Effector memory CD8-positive, alpha-beta T cell (primary cell): ENCODE measurements at regions not wholly inside any gene's neighbourhood (a gene's known extent, or its start where the extent isn't known, plus 50 kb on each side); places are given as distances from the start of the nearest gene placed in this dataset.

Experiments used
- ATAC-seq: fragments of 150-1000 bp; cut with Tn5 transposase; replicated peaks from 2 replicates; pipeline ENCODE4 v1.10.0; 2021; ENCODE audit warnings: mild to moderate bottlenecking, moderate library complexity
- DNase-seq, 3 experiments: peaks; one replicate each; pipeline ENCODE4 v3.0.0; 2021
- H3K27ac Mint-ChIP-seq, 2 donors: one replicate each; pipeline ENCODE4 v1.8.0; 2022; ENCODE audit warnings: mild to moderate bottlenecking in 2 of 2, mixed read lengths in 2 of 2, moderate library complexity in 2 of 2
- H3K27me3 Mint-ChIP-seq, 2 donors: one replicate each; pipeline ENCODE4 v1.8.0; 2022; ENCODE audit warnings: mixed read lengths in 2 of 2
- H3K36me3 Mint-ChIP-seq: one replicate; pipeline ENCODE4 v1.8.0; 2022; ENCODE audit warnings: mild to moderate bottlenecking, moderate library complexity, mixed read lengths; ENCODE audit not compliant: insufficient read depth
- H3K4me1 Mint-ChIP-seq, 2 donors: one replicate each; pipeline ENCODE4 v1.8.0; 2022; ENCODE audit warnings: low read depth in 2 of 2, mixed read lengths in 2 of 2
- H3K4me3 Mint-ChIP-seq, 2 donors: one replicate each; pipeline ENCODE4 v1.8.0; 2022; ENCODE audit warnings: mild to moderate bottlenecking in 2 of 2, mixed read lengths in 2 of 2, moderate library complexity in 2 of 2
- H3K9me3 Mint-ChIP-seq, 2 donors: one replicate each; pipeline ENCODE4 v1.8.0; 2022; ENCODE audit warnings: mixed read lengths in 2 of 2

DNA sequence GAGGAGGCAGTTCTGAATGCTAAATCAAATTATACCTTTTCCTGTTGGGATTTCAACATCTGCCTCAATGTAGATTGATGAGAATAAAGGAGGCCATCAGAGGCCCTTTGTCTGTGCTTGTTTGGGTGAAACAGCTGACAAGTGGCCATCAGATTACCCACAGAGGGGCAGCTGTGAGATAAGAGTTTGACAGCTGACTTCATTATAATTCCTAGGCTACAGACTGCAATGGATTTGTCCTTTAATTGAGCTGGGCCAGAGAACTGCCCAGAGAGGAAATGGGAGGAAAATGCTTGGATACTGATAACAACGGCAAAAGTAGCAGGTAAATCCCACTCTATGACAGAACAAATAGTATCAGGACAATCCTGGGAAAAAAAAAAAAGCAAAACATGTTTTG is 649.4 kb downstream of the HDGFL1 start:
- ATAC-seq (no peak), DNase-seq (no peak)
- no peaks in the 10 kb centered on the region for H3K36me3 Mint-ChIP-seq
- H3K4me3 Mint-ChIP-seq = no peak overlapping the region
- H3K4me1 Mint-ChIP-seq = no peaks in the 10 kb centered on the region
- peaks cover 0 to 5% of the 10 kb centered on the region in 2 donors for H3K9me3 Mint-ChIP-seq
- H3K27me3 Mint-ChIP-seq = no peaks in the 10 kb centered on the region
- H3K27ac Mint-ChIP-seq = no peak overlapping the region

DNA sequence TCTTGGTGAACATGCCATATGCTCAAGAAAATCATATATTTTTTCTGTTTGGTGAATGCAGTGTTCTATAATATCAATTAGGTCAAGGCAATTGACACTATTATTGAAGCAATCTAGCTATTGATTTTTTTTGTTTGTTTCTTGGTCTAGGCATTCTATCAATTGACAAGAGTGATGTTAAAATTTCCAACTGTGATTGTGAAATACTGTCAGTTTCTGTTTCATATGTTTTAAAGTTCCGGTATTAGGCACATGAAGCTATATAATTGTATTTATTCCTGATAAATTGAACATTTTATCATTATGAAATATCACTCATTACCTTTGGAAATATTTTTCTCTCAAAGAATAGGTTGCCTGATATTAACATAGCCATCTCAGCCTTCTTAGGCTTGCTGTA is 653.4 kb downstream of the HDGFL1 start:
- Mint-ChIP-seq H3K4me1 (no peaks in the 10 kb centered on the region), H3K9me3 (peaks cover 4 to 27% of the 10 kb centered on the region in 2 donors), H3K27ac (no peak overlapping the region), H3K27me3 (no peaks in the 10 kb centered on the region), H3K4me3 (no peak overlapping the region), H3K36me3 (peaks cover 3% of the 10 kb centered on the region)
- ATAC-seq (no peak), DNase-seq (no peak)

DNA sequence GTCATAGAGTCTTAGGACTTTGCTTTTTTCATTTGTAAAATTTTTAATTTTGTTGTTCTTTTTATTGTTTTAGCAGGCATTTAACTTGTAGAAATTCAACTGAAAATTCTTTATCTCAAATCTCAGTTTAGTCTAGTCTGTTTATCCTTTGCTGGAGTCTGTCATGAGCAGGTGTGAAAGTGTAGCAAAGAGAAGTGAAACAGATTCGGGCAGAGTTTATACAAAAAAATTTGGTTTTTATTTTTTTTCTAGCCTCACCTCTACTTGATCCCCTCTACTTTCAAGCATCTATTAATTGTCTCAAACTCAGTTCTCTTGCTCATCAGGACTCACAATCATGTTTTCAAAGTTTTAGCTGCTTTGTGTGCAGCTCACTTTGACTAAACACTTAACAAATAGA is 655.2 kb downstream of the HDGFL1 start:
- Mint-ChIP-seq H3K36me3 (peaks cover 3% of the 10 kb centered on the region), H3K27me3 (no peaks in the 10 kb centered on the region), H3K27ac (no peak overlapping the region), H3K4me3 (no peak overlapping the region), H3K9me3 (peaks cover 7 to 45% of the 10 kb centered on the region in 2 donors), H3K4me1 (no peaks in the 10 kb centered on the region)
- DNase-seq (no peak), ATAC-seq (no peak)

DNA sequence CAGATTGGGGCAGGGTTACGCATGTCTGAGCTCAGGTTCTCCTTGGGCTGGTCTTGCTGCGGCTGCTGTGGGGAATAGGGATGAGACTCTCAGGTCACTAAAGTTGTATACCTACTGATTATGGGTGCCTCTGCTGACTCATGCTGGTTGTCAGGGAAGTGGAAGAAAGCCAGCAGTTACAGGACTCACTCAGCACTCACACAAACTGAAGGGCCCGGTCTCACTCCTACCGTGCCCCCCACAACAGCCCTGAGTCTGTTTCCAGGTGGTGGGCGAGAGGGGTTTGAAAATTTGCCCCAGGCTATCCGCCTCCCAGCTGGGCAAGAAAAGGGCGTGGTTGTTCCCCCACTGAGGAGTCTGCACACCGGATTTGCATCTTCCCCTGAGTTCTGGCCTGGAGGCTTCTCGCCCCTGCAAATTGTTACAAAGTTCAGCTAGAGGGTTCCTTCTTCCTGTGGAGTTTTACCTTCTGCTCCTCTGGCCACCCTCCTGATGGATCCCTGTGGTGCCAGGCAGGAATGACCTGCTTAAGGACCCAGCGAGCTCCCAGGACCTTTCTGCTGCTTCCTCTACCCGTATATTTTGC is 659.2 kb downstream of the HDGFL1 start:
- DNase-seq (no peak), ATAC-seq (no peak)
- Mint-ChIP-seq H3K4me1 (no peaks in the 10 kb centered on the region), H3K4me3 (no peak overlapping the region), H3K27ac (no peak overlapping the region), H3K36me3 (peaks cover 3% of the 10 kb centered on the region), H3K27me3 (no peaks in the 10 kb centered on the region), H3K9me3 (peaks cover 10 to 54% of the 10 kb centered on the region in 2 donors)

DNA sequence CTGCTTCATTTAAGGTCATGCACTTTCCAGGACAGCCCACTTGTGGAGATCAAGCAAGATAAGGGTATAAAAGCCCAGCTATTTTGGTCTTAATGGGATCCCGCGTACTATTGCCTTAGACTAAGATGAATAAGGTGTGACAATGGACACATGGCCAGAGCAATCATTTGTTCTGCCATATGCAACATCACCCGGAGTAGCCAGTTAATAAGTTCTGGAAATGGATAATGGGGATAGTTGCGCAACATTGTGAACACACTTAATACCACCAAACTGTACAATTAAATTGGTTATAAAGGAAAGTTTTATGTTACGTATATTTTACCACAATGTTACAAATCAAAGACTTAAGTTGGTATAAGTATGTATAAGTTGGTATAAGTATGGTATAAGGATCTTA is 674.5 kb downstream of the HDGFL1 start:
- DNase-seq = no peak
- Mint-ChIP-seq H3K4me1 (no peaks in the 10 kb centered on the region), H3K36me3 (no peaks in the 10 kb centered on the region), H3K9me3 (peaks cover 3 to 6% of the 10 kb centered on the region in 2 donors), H3K4me3 (no peak overlapping the region), H3K27ac (no peak overlapping the region), H3K27me3 (no peaks in the 10 kb centered on the region)
- no peak for ATAC-seq

DNA sequence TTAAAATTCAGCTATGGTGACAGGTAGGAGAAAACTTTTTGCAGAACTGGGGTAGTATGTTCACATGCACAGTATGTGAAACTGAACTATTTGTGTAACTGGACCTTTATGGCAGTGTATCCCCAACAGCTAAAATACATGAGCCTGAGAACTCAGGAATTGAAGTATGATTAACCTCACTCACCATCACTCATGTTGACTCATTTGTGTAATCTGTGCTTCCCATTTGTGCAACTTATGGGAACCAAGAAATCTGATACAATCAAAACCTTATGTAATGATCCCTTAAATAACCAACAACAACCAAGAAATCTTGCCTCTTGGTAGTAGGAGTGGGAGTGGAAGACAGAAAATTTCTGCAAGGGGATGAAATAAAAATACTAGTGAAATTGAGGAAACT is 674.9 kb downstream of the HDGFL1 start:
- ATAC-seq = no peak
- DNase-seq = no peak
- no peak overlapping the region for H3K27ac Mint-ChIP-seq
- H3K4me3 Mint-ChIP-seq = no peak overlapping the region
- H3K36me3 Mint-ChIP-seq = no peaks in the 10 kb centered on the region
- peaks cover 3 to 7% of the 10 kb centered on the region in 2 donors for H3K9me3 Mint-ChIP-seq
- no peaks in the 10 kb centered on the region for H3K4me1 Mint-ChIP-seq
- H3K27me3 Mint-ChIP-seq = no peaks in the 10 kb centered on the region

DNA sequence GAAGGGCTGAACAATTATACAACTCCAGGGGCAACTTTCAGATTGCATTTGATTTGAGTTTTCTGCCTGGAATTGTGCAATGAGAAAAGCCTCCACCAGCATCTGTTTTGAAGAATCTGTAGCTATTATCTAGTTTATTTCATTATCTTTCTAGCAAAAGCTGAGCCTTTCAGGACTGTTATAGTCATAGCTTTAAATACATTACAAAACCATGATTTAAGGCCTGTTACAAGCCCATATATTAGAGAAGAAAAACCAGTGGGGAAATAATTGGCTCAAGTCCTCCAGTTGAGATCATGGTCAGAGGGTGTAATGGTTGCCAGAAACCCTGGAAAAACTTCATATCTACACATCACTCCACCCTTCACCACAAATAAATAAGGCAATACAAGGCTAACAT is 676.2 kb downstream of the HDGFL1 start:
- Mint-ChIP-seq H3K9me3 (peaks cover 4 to 14% of the 10 kb centered on the region in 2 donors), H3K4me3 (no peak overlapping the region), H3K27me3 (no peaks in the 10 kb centered on the region), H3K27ac (no peak overlapping the region), H3K36me3 (no peaks in the 10 kb centered on the region), H3K4me1 (no peaks in the 10 kb centered on the region)
- no peak for DNase-seq
- no peak for ATAC-seq

DNA sequence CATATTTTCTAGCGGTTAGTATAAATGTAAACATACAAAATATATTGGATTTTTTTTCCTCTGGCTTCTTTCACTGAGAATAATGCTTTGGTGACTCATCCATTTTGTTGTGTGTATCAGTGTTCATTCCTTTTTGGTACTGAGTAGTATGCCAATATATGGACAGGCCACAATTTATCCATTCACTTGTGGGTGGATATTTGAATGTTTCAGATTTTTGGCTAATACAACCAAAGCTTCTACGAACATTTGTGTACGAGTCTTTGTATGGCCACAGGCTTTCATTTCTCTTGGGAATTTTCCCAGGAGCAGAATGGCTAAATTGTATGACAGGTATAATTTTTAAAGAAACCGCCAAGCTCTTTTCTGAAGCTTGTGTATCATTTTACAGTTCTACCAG is 677.5 kb downstream of the HDGFL1 start:
- H3K9me3 Mint-ChIP-seq = peaks cover 5 to 16% of the 10 kb centered on the region in 2 donors
- no peaks in the 10 kb centered on the region for H3K4me1 Mint-ChIP-seq
- H3K27me3 Mint-ChIP-seq = no peaks in the 10 kb centered on the region
- no peak overlapping the region for H3K4me3 Mint-ChIP-seq
- no peak for ATAC-seq
- no peak overlapping the region for H3K27ac Mint-ChIP-seq
- H3K36me3 Mint-ChIP-seq = no peaks in the 10 kb centered on the region
- DNase-seq = no peak

DNA sequence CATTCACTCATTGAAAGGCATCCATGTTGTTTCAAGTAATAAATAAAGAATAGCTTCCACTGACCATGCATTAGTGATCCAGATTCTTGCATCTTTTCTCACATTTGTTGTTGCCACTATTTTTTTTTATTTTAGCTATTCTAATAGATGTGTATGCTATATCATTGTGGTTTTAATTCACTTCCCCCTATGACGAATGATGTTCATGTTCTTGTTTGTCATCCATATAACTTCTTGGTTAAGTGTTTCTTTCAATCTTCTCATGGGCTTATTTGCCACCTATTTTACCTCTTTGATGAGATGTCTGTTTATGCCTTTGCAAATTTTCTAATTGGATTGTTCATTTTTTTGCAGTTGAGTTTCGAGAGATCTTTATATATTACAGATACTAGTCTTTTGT is 681.2 kb downstream of the HDGFL1 start:
- Mint-ChIP-seq H3K4me1 (no peaks in the 10 kb centered on the region), H3K36me3 (no peaks in the 10 kb centered on the region), H3K27ac (no peak overlapping the region), H3K9me3 (peaks cover 5 to 21% of the 10 kb centered on the region in 2 donors), H3K4me3 (no peak overlapping the region), H3K27me3 (no peaks in the 10 kb centered on the region)
- no peak for ATAC-seq
- DNase-seq = no peak

DNA sequence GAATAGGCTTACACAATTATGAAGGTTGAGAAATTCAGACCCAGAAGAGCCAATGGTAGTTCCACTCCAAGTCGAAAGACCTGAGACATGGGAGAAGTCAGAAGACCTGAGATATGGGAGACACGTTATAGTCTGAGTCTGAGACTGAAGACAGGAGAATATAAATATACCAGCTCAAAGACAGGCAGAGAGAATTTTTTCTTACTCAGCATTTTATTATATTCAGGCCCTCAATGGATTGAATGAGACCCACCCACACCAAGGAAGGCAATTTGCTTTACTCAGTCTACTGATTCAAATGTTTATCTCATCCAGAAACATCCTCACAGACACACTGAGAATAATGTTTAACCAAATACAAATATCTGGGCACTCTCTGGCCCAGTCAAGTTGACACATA is 693.5 kb downstream of the HDGFL1 start:
- no peak overlapping the region for H3K27ac Mint-ChIP-seq
- no peaks in the 10 kb centered on the region for H3K27me3 Mint-ChIP-seq
- H3K36me3 Mint-ChIP-seq = no peaks in the 10 kb centered on the region
- H3K4me1 Mint-ChIP-seq = no peaks in the 10 kb centered on the region
- DNase-seq (no peak), ATAC-seq (no peak)
- no peak overlapping the region for H3K4me3 Mint-ChIP-seq
- H3K9me3 Mint-ChIP-seq = peaks cover 14 to 47% of the 10 kb centered on the region in 2 donors

DNA sequence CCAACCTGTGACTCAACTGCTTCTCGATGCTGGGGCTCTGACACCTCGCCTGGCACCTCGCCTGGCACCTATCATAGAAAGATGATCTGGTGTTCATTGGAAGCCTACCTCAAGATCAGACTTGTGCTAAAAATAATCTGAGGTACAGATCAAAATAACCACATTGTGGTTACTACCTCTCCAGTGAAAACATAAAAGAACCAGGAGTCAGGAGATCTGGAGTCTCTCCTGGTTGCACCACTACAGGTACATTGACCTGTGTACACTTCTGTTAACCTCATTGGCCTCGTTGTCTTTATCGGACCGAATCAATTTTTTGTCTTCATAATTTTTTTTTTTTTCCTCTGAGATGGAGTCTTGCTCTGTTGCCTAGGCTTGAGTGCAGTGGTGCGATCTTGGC is 695.9 kb downstream of the HDGFL1 start:
- peaks cover 10 to 37% of the 10 kb centered on the region in 2 donors for H3K9me3 Mint-ChIP-seq
- no peaks in the 10 kb centered on the region for H3K27me3 Mint-ChIP-seq
- H3K4me1 Mint-ChIP-seq = no peaks in the 10 kb centered on the region
- no peak for ATAC-seq
- DNase-seq = no peak
- no peak overlapping the region for H3K4me3 Mint-ChIP-seq
- H3K27ac Mint-ChIP-seq = no peak overlapping the region
- H3K36me3 Mint-ChIP-seq = no peaks in the 10 kb centered on the region

DNA sequence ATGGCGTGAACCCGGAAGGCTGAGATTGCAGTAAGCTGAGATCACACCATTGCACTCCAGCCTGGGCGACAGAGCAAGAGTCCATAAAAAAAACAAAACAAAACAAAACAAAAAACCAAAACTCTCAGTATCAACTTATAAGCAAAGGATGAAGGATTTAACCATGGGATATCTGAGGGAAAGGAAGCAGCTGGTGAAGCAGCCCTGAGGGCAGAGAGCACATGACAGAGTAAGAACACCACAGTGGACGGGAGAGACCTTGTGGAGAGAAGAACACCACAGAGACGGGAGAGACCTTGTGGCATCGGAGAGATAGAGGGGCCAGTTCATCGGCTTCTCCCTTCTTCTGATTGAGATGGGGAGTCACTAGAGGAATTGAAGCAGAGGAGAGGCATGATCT is 697.2 kb downstream of the HDGFL1 start:
- H3K27ac Mint-ChIP-seq = no peak overlapping the region

DNA sequence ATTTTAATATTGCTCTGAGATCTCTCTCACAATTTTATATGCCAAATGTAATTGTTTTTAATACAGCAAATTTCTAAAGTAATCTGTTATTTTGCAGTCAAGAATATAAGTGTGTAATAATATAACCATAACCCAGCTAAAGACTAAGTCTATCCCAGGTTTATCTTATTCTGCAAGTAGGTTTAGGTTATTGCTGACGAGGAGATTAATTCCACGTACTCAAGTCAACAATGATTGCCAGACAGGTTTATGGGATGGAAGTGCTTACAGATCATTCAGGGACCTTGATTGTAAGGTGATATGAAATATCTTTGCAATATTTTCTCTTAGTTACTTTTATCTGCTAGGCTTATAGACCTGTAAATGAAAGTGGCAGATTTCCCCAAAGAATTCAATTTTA is 698.3 kb downstream of the HDGFL1 start:
- DNase-seq (no peak), ATAC-seq (no peak)
- Mint-ChIP-seq H3K4me3 (no peak overlapping the region), H3K27me3 (no peaks in the 10 kb centered on the region), H3K9me3 (peaks cover 7 to 27% of the 10 kb centered on the region in 2 donors), H3K36me3 (no peaks in the 10 kb centered on the region), H3K4me1 (no peaks in the 10 kb centered on the region), H3K27ac (no peak overlapping the region)

More for the DNA sequence above, 697.2 kb downstream of the HDGFL1 start:
- Mint-ChIP-seq H3K9me3 (peaks cover 7 to 27% of the 10 kb centered on the region in 2 donors), H3K4me3 (no peak overlapping the region), H3K27me3 (no peaks in the 10 kb centered on the region), H3K4me1 (no peaks in the 10 kb centered on the region), H3K36me3 (no peaks in the 10 kb centered on the region)
- ATAC-seq (no peak), DNase-seq (no peak)

DNA sequence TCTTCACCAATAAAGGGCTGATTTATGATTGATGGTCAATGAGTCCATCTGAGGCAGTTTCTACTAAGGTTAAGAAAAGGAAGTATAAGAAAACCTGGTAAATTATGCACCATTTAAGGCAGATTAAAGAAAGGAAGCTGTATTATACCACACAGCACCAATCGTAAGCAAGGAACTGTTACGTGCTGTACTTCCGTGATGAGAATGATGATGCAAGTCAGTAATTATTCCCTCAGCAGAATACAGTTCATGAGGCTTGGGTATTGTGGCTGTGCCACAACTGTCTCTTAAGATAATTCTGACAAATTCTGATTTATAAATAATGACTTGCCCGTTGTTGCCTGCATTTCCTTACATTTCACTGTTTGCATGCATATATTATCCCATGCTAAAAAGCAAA is 699.0 kb downstream of the HDGFL1 start:
- Mint-ChIP-seq H3K4me3 (no peak overlapping the region), H3K9me3 (peaks cover 7 to 27% of the 10 kb centered on the region in 2 donors), H3K4me1 (no peaks in the 10 kb centered on the region), H3K36me3 (no peaks in the 10 kb centered on the region), H3K27ac (no peak overlapping the region), H3K27me3 (no peaks in the 10 kb centered on the region)
- ATAC-seq = no peak
- DNase-seq = no peak

DNA sequence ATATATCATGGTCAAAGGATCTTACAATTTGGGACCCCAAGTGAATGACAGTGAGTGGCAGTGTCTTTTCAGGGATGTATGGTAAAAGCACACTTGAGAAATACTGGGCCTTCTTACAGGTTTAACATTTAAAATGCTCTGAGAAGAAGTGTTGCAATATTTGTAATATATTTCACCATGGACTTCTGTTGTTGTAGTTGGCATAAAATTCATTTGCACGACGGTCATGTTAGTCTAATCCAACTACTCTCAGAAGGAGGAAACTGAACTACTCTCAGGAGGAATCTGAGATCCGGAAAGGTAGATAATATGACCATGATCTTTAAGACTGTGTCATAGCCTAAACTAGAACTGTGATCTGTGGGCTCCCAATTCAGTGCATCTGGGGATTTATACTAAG is 700.1 kb downstream of the HDGFL1 start:
- DNase-seq = no peak
- Mint-ChIP-seq H3K9me3 (peaks cover 7 to 20% of the 10 kb centered on the region in 2 donors), H3K4me1 (no peaks in the 10 kb centered on the region), H3K4me3 (no peak overlapping the region), H3K27ac (no peak overlapping the region), H3K36me3 (no peaks in the 10 kb centered on the region), H3K27me3 (no peaks in the 10 kb centered on the region)
- ATAC-seq = no peak
